ENCODE measurements at regions not wholly inside any gene's neighbourhood (a gene's known extent, or its start where the extent isn't known, plus 50 kb on each side); places are given as distances from the start of the nearest gene placed in this dataset.

DNA sequence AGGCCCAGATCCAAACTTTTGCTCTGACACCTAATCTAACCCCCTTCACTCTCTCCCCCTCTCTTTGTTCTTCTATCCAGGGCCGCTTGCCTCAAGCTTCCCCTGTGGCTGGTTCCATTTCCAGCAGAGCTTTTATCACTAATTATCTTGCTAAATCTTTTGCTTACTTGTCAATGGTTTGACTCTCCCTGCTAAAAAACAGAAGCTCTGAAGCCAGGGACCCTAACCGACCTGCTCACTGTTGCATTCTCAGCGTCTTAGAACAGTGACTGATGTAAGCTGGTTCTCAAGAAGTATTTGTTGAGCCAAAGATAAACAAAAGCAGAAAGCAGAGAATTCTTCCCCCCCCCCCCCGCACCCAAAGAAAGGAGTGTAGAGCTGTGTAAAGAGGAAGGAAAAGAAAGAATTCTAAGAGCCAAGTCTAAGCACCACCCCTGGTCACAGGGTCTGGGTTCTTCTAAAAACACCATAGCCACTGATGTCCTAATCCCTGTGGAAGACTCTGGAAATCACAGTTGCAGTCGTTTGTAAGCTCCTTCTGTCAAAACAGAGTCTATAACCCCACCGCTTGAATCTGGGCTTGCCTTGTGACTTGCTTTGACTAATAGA lies 385.8 kb downstream of the MED13L start:
- TF ChIP-seq, protein P1, sequence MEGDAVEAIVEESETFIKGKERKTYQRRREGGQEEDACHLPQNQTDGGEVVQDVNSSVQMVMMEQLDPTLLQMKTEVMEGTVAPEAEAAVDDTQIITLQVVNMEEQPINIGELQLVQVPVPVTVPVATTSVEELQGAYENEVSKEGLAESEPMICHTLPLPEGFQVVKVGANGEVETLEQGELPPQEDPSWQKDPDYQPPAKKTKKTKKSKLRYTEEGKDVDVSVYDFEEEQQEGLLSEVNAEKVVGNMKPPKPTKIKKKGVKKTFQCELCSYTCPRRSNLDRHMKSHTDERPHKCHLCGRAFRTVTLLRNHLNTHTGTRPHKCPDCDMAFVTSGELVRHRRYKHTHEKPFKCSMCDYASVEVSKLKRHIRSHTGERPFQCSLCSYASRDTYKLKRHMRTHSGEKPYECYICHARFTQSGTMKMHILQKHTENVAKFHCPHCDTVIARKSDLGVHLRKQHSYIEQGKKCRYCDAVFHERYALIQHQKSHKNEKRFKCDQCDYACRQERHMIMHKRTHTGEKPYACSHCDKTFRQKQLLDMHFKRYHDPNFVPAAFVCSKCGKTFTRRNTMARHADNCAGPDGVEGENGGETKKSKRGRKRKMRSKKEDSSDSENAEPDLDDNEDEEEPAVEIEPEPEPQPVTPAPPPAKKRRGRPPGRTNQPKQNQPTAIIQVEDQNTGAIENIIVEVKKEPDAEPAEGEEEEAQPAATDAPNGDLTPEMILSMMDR (IDR thresholded peaks at IDR 0.05): no peak
- no peak for TF ChIP-seq POLR2AphosphoS5 (IDR thresholded peaks at IDR 0.05)

Data from upper lobe of left lung (tissue), 4 donors.